IMR-90 (cell line): ENCODE measurements at regions not wholly inside any gene's neighbourhood (a gene's known extent, or its start where the extent isn't known, plus 50 kb on each side); places are given as distances from the start of the nearest gene placed in this dataset.

ENCODE experiments used
- ATAC-seq: fragments of 200-7000 bp; cut with Tn5 transposase; 2 replicates; pipeline ENCODE4 v1.9.1; 2020; ENCODE audit warnings: low read depth, mild to moderate bottlenecking, moderate library complexity
- BruUV-seq: library from RNA; stranded (reverse); fragments of 400-500 nt; replicated peaks from 2 replicates; lab custom pipeline; 2021; lab: Mats Ljungman, UMichigan
- CTCF ChIA-PET: fragments of 300-600 bp; formaldehyde crosslinking; extraction: SDS; loops from one replicate; lab custom pipeline; 2021; ENCODE audit warnings: antibody characterized with exemption; lab: Yijun Ruan, JAX
- POLR2A ChIA-PET: fragments of 300-600 bp; sonication (Branson Sonifier 250); formaldehyde crosslinking; loops from one replicate; lab custom pipeline; 2022; ENCODE audit warnings: antibody characterized with exemption; ENCODE audit not compliant: unreplicated experiment; lab: Charles Lee
- DNase-seq: peaks from one replicate; pipeline ENCODE4 v3.0.0; 2013
- H2AFZ ChIP-seq: replicated peaks from 2 replicates; pipeline ENCODE3; 2013; ENCODE audit warnings: low read length, mild to moderate bottlenecking; ENCODE audit not compliant: poor library complexity
- H2AK5ac ChIP-seq: 2 replicates; pipeline ENCODE4 v1.6.1; 2013; ENCODE audit warnings: low read depth, low read length, inconsistent platforms
- H2AK9ac ChIP-seq: replicated peaks from 2 replicates; pipeline ENCODE3; 2013; ENCODE audit warnings: mild to moderate bottlenecking, low read depth, low read length, moderate library complexity; ENCODE audit not compliant: poor library complexity
- H2BK120ac ChIP-seq: 2 replicates; pipeline ENCODE4 v1.6.1; 2013; ENCODE audit warnings: low read depth, low read length, inconsistent platforms
- H2BK15ac ChIP-seq: 3 replicates; pipeline ENCODE4 v1.6.1; 2013; ENCODE audit warnings: low read depth, low read length, inconsistent platforms
- H2BK20ac ChIP-seq: 2 replicates; pipeline ENCODE4 v1.6.1; 2013; ENCODE audit warnings: low read depth, mild to moderate bottlenecking, inconsistent platforms, low read length, moderate library complexity
- H2BK5ac ChIP-seq: 2 replicates; pipeline ENCODE4 v1.6.1; 2013; ENCODE audit warnings: mild to moderate bottlenecking, low read depth, low read length, inconsistent platforms; ENCODE audit not compliant: poor library complexity, severe bottlenecking
- H3K14ac ChIP-seq: replicated peaks from 2 replicates; pipeline ENCODE4 v1.6.1; 2013; ENCODE audit warnings: low read depth, low read length, inconsistent platforms
- H3K18ac ChIP-seq: 2 replicates; pipeline ENCODE4 v1.6.1; 2013; ENCODE audit warnings: low read depth, low read length, control low read depth
- H3K23ac ChIP-seq: 2 replicates; pipeline ENCODE4 v1.6.1; 2013; ENCODE audit warnings: low read depth, low read length, inconsistent platforms
- H3K27ac ChIP-seq: 2 replicates; pipeline ENCODE4 v1.5.1; 2013; ENCODE audit warnings: mild to moderate bottlenecking, control low read depth, low read length; ENCODE audit not compliant: insufficient read depth
- H3K27me3 ChIP-seq: 2 replicates; pipeline ENCODE4 v1.6.1; 2013; ENCODE audit warnings: low read length; ENCODE audit not compliant: control insufficient read depth, insufficient read depth
- H3K36me3 ChIP-seq: 2 replicates; pipeline ENCODE4 v1.6.1; 2013; ENCODE audit warnings: low read length, mixed read lengths; ENCODE audit not compliant: control insufficient read depth, insufficient read depth
- H3K4ac ChIP-seq: 2 replicates; pipeline ENCODE4 v1.6.1; 2013; ENCODE audit warnings: low read depth, low read length, inconsistent platforms
- H3K4me1 ChIP-seq: 2 replicates; pipeline ENCODE4 v1.6.1; 2013; ENCODE audit warnings: low read length, mixed read lengths; ENCODE audit not compliant: control insufficient read depth, insufficient read depth
- H3K4me2 ChIP-seq: 2 replicates; pipeline ENCODE4 v1.6.1; 2013; ENCODE audit warnings: low read depth, mild to moderate bottlenecking, control low read depth, low read length, moderate library complexity
- H3K4me3 ChIP-seq: 2 replicates; pipeline ENCODE4 v1.5.1; 2013; ENCODE audit warnings: low read depth, mild to moderate bottlenecking, control low read depth, low read length, moderate library complexity; ENCODE audit not compliant: insufficient read depth
- H3K56ac ChIP-seq: 2 replicates; pipeline ENCODE4 v1.6.1; 2013; ENCODE audit warnings: low read length, inconsistent platforms; ENCODE audit not compliant: insufficient read depth; ENCODE audit errors: extremely low read depth
- H3K79me1 ChIP-seq, 2 experiments: 2 replicates each; pipeline ENCODE4 v1.6.1; 2013; ENCODE audit warnings: low read length in 2 of 2, inconsistent platforms in 1 of 2, low read depth in 1 of 2
- H3K9ac ChIP-seq: 2 replicates; pipeline ENCODE4 v1.6.1; 2013; ENCODE audit warnings: low read depth, low read length, control low read depth
- H3K9me1 ChIP-seq: 2 replicates; pipeline ENCODE4 v1.6.1; 2013; ENCODE audit warnings: low read length, inconsistent platforms; ENCODE audit not compliant: insufficient read depth
- H3K9me3 ChIP-seq: 2 replicates; pipeline ENCODE4 v1.6.1; 2013; ENCODE audit warnings: low read length; ENCODE audit not compliant: control insufficient read depth, insufficient read depth
- H4K20me1 ChIP-seq: 2 replicates; pipeline ENCODE4 v1.6.1; 2013; ENCODE audit warnings: low read length, inconsistent platforms; ENCODE audit not compliant: insufficient read depth
- H4K5ac ChIP-seq: 2 replicates; pipeline ENCODE4 v1.6.1; 2013; ENCODE audit warnings: mild to moderate bottlenecking, low read depth, low read length, control low read depth
- H4K8ac ChIP-seq, 2 experiments: 2 replicates each; pipeline ENCODE4 v1.6.1; 2013; ENCODE audit warnings: low read depth in 2 of 2, low read length in 2 of 2, control low read depth in 1 of 2, inconsistent platforms in 1 of 2
- H4K91ac ChIP-seq: 2 replicates; pipeline ENCODE4 v1.6.1; 2013; ENCODE audit warnings: low read depth, low read length, inconsistent platforms; ENCODE audit not compliant: insufficient read depth
- BHLHE40 ChIP-seq: fragments of 150-350 bp; IDR thresholded peaks from 2 replicates; pipeline ENCODE4 v1.6.1; 2016; ENCODE audit warnings: mild to moderate bottlenecking, low read depth, low read length
- CEBPB ChIP-seq: IDR thresholded peaks from 2 replicates; pipeline ENCODE4 v1.6.1; 2012; ENCODE audit warnings: low read depth, low read length, improper control_type of control experiment
- FOS ChIP-seq: fragments of 150-350 bp; IDR thresholded peaks from 2 replicates; pipeline ENCODE4 v1.6.1; 2016; ENCODE audit warnings: low read depth, low read length
- RAD21 ChIP-seq: IDR thresholded peaks from 2 replicates; pipeline ENCODE4 v1.6.1; 2012; ENCODE audit warnings: low read length, improper control_type of control experiment
- SMC3 ChIP-seq: fragments of 150-350 bp; IDR thresholded peaks from 2 replicates; pipeline ENCODE4 v1.6.1; 2016; ENCODE audit warnings: low read depth, mild to moderate bottlenecking, antibody characterized with exemption, low read length, moderate library complexity
- dilution Hi-C: fragments of 300-500 bp; cut with HindIII; formaldehyde crosslinking; loops from one replicate; pipeline ENCODE4 v1.14.3; 2018; ENCODE audit warnings: low sequenced_read_pairs; ENCODE audit not compliant: unreplicated experiment
- in situ Hi-C: fragments of 300-500 bp; cut with MboI; formaldehyde crosslinking; loops from 3 replicates; pipeline ENCODE4 v1.14.3; 2019; ENCODE audit warnings: low sequenced_read_pairs, inconsistent platforms, mixed read lengths
- intact Hi-C: fragments of 100-400 bp; cut with micrococcal nuclease; formaldehyde crosslinking; loops from 2 replicates; pipeline ENCODE4 v1.10.0; 2022
- TF ChIP-seq, protein P1 (sequence below): conservative IDR thresholded peaks from 2 replicates; pipeline ENCODE4 v1.5.1; 2012; ENCODE audit warnings: mild to moderate bottlenecking, low read depth, low read length, improper control_type of control experiment

GRCh38 chr13:76667551-76667950 is 218.7 kb downstream of the KCTD12 start:
- H2AK5ac ChIP-seq, result no peak overlapping the region
- no peak overlapping the region for H3K14ac ChIP-seq
- H3K9ac ChIP-seq, result no peak overlapping the region
- DNase-seq (peak; percentile 77), ATAC-seq (peak; percentile 94)
- no peaks in the 10 kb centered on the region for H3K79me1 ChIP-seq
- no peak overlapping the region for H3K4me3 ChIP-seq
- H2BK5ac ChIP-seq, result no peak overlapping the region
- peaks cover 2% of the 10 kb centered on the region; the same call in 1 of the 2 replicates for H3K27me3 ChIP-seq
- CTCF ChIA-PET, result interaction anchor here (0.8 to 3.1 kb wide), 12 partner anchors 9 to 810 kb away, joined by 3 to 19 read pairs (median 4); partner anchors contain the start of gene KCTD12
- no peaks in the 10 kb centered on the region for H3K4me1 ChIP-seq
- no peak overlapping the region for H3K4me2 ChIP-seq
- no peak overlapping the region for H3K27ac ChIP-seq
- no peak overlapping the region for H2BK15ac ChIP-seq
- H3K4ac ChIP-seq, result no peak overlapping the region
- no peak overlapping the region for H3K23ac ChIP-seq
- H2AFZ ChIP-seq, result no peak overlapping the region
- H4K20me1 ChIP-seq, result no peaks in the 10 kb centered on the region
- no peak overlapping the region for H4K91ac ChIP-seq
- H3K9me1 ChIP-seq, result no peaks in the 10 kb centered on the region
- no peak overlapping the region for H3K56ac ChIP-seq
- H4K5ac ChIP-seq, result no peak overlapping the region
- dilution Hi-C loops (no loop called here), in situ Hi-C loops (loop anchor here (5.0 kb wide), 1 partner anchor 235 kb away; no protein-coding TSS in a partner anchor), intact Hi-C loops (loop anchor here (1.0 to 2.0 kb wide), 4 partner anchors 219 to 791 kb away; partner anchors contain the start of gene KCTD12)
- H2AK9ac ChIP-seq, result no peak overlapping the region
- H2BK120ac ChIP-seq, result no peak overlapping the region
- H3K9me3 ChIP-seq, result no peaks in the 10 kb centered on the region
- no peak overlapping the region for H4K8ac ChIP-seq
- POLR2A ChIA-PET, result no interaction called here
- BruUV-seq, result no TSS peak
- H3K18ac ChIP-seq, result no peak overlapping the region
- H3K36me3 ChIP-seq, result no peaks in the 10 kb centered on the region
- TF ChIP-seq, protein P1, sequence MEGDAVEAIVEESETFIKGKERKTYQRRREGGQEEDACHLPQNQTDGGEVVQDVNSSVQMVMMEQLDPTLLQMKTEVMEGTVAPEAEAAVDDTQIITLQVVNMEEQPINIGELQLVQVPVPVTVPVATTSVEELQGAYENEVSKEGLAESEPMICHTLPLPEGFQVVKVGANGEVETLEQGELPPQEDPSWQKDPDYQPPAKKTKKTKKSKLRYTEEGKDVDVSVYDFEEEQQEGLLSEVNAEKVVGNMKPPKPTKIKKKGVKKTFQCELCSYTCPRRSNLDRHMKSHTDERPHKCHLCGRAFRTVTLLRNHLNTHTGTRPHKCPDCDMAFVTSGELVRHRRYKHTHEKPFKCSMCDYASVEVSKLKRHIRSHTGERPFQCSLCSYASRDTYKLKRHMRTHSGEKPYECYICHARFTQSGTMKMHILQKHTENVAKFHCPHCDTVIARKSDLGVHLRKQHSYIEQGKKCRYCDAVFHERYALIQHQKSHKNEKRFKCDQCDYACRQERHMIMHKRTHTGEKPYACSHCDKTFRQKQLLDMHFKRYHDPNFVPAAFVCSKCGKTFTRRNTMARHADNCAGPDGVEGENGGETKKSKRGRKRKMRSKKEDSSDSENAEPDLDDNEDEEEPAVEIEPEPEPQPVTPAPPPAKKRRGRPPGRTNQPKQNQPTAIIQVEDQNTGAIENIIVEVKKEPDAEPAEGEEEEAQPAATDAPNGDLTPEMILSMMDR, result peak; percentile 82
- TF ChIP-seq CEBPB, result peak; percentile 41; the same call in 1 of the 2 replicates
- peak; percentile 86 for TF ChIP-seq RAD21
- no peak for TF ChIP-seq BHLHE40
- no peak for TF ChIP-seq FOS
- TF ChIP-seq SMC3, result peak; percentile 97
- no peak overlapping the region for H2BK20ac ChIP-seq
